Body of pancreas (tissue), 4 donors: ENCODE measurements at regions not wholly inside any gene's neighbourhood (a gene's known extent, or its start where the extent isn't known, plus 50 kb on each side); places are given as distances from the start of the nearest gene placed in this dataset.

Experiments used
- CTCF ChIP-seq, 7 experiments: fragments of 450-650 bp in 4 of 7; fragments of 200-600 bp in 3 of 7; sonication (generic) in 3 of 7; IDR thresholded peaks; one replicate each; pipeline ENCODE4 v1.5.1; 2016 to 2019; ENCODE audit warnings: antibody characterized with exemption in 7 of 7
- POLR2A ChIP-seq, 3 donors: fragments of 450-650 bp; IDR thresholded peaks; one replicate each; pipeline ENCODE4 v1.6.1; 2016; ENCODE audit warnings: antibody characterized with exemption in 3 of 3, mild to moderate bottlenecking in 2 of 3

GRCh38 chr10:130748409-130749057, 563.0 kb downstream of the TCERG1L start:
- no peak for TF ChIP-seq CTCF (IDR thresholded peaks at IDR 0.05)
- TF ChIP-seq POLR2A (IDR thresholded peaks at IDR 0.05): no peak
